ENCODE measurements at regions not wholly inside any gene's neighbourhood (a gene's known extent, or its start where the extent isn't known, plus 50 kb on each side); places are given as distances from the start of the nearest gene placed in this dataset.

DNA sequence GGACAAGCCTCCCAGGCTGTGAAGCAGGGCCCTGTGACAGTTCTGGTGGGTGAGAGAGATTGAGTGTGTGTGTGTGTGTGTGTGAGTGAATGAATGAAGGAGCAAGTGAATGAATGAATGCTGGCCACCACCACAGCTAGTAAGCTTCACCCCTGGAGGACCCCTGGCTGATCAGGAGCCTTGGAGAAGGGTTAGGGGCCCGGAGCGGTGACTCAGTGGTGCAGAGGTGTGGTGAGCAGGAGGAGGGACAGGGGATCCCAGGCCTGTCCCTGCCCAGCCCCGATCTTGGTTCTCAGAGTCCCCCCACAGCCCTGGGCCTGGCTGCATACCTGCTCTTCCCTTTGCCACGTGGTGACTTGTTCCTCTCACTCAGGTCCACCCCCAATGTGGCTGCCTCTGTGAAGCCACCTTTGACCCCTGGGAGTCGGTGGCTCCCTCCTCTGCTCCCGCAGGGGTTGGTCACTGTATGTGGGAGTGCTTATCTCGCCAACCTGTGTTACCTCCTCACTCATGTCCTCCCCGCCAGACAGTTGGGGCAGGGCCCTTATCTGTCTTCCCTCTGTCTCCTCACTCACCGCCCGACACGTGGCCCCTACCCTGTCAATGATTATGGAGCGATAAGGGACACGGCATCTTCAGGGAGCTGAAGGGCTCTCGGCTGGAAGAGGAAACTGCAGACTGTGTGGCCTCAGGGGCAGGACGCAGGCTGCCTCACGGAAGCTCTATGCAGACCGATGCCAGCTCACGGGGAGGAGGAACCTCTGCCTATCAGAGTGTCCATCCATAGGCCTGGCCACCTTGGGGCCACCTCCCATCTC lies 99.9 kb upstream of the PITX1 start:
- 71% methylated on average over 13 of the region's 18 CpGs for whole genome bisulfite sequencing (ENCODE audit: low lambda C conversion rate)
- Histone ChIP-seq H3K9ac (no peak overlapping the region), H2AFZ (ENCODE audit: low read depth) (no peak overlapping the region), H3K79me2 (ENCODE audit: insufficient read depth) (no peaks in the 10 kb centered on the region), H3K9me2 (no peaks in the 10 kb centered on the region), H3K9me3 (no peaks in the 10 kb centered on the region), H3K27ac (ENCODE audit: low read depth in 2 of 2, low read length in 1 of 2) (no peak overlapping the region), H3F3A (replicated peaks; ENCODE audit: insufficient read depth) (no peaks in the 10 kb centered on the region), H3K4me2 (no peak overlapping the region), H3K27me3 (ENCODE audit: insufficient read depth) (peaks cover 7% of the 10 kb centered on the region; the same call in 1 of the 2 replicates), H3K4me3 (ENCODE audit: low read depth in 2 of 2, low read length in 1 of 2) (no peak overlapping the region), H4K20me1 (ENCODE audit: insufficient read depth) (no peaks in the 10 kb centered on the region), H3K36me3 (replicated peaks in 1 of 2; ENCODE audit: control insufficient read depth in 1 of 2, insufficient read depth in 2 of 2, low read length in 1 of 2) (no peaks in the 10 kb centered on the region), H3K4me1 (ENCODE audit: control insufficient read depth in 1 of 2, insufficient read depth in 2 of 2, low read depth in 1 of 2, low read length in 1 of 2) (peaks cover 0 to 33% of the 10 kb centered on the region in 2 experiments; a peak in 1 of 4 replicates)
- CTCF ChIA-PET, result no interaction called here
- POLR2A ChIA-PET, result no interaction called here
- no peak for TF ChIP-seq NFIC (IDR thresholded peaks at IDR 0.05; ENCODE audit: borderline replicate concordance)
- TF ChIP-seq GATA2 (CRISPR knock-in tag; IDR thresholded peaks at IDR 0.05), result peak; percentile 40
- DNase-seq, result no peak

GRCh38 chr5:135133181-135133580 lies 99.2 kb upstream of the PITX1 start:
- Histone ChIP-seq H3K4me3 (ENCODE audit: low read depth in 2 of 2, low read length in 1 of 2) (no peak overlapping the region), H3K4me2 (no peak overlapping the region), H3K27ac (ENCODE audit: low read depth in 2 of 2, low read length in 1 of 2) (no peak overlapping the region), H3K9me3 (no peaks in the 10 kb centered on the region), H3F3A (replicated peaks; ENCODE audit: insufficient read depth) (no peaks in the 10 kb centered on the region), H3K9ac (no peak overlapping the region), H4K20me1 (ENCODE audit: insufficient read depth) (no peaks in the 10 kb centered on the region), H3K79me2 (ENCODE audit: insufficient read depth) (no peaks in the 10 kb centered on the region), H3K9me2 (no peaks in the 10 kb centered on the region), H3K27me3 (ENCODE audit: insufficient read depth) (peaks cover 7% of the 10 kb centered on the region; the same call in 1 of the 2 replicates), H2AFZ (ENCODE audit: low read depth) (no peak overlapping the region), H3K36me3 (replicated peaks in 1 of 2; ENCODE audit: control insufficient read depth in 1 of 2, insufficient read depth in 2 of 2, low read length in 1 of 2) (no peaks in the 10 kb centered on the region), H3K4me1 (ENCODE audit: control insufficient read depth in 1 of 2, insufficient read depth in 2 of 2, low read depth in 1 of 2, low read length in 1 of 2) (peaks cover 0 to 33% of the 10 kb centered on the region in 2 experiments; a peak in 1 of 4 replicates)
- CTCF ChIA-PET, result no interaction called here
- POLR2A ChIA-PET, result no interaction called here
- DNase-seq, result no peak
- WGBS (ENCODE audit: low lambda C conversion rate), result 74% methylated on average over 9 of the region's 9 CpGs
- TF ChIP-seq RFX5 (IDR thresholded peaks at IDR 0.05; ENCODE audit: low read length) (no peak), GABPA (IDR thresholded peaks at IDR 0.05; ENCODE audit: low read depth) (no peak), USF1 (IDR thresholded peaks at IDR 0.05; ENCODE audit: borderline replicate concordance, low read depth) (no peak)

GRCh38 chr5:135131801-135132680 lies 98.0 kb upstream of the PITX1 start:
- no peak overlapping the region for H3K4me3 ChIP-seq (ENCODE audit: low read depth in 2 of 2, low read length in 1 of 2)
- no peak for DNase-seq
- no peak overlapping the region for H2AFZ ChIP-seq (ENCODE audit: low read depth)
- H3K27me3 ChIP-seq (ENCODE audit: insufficient read depth), result peaks cover 7% of the 10 kb centered on the region; the same call in 1 of the 2 replicates
- POLR2A ChIA-PET, result no interaction called here
- H3K9me3 ChIP-seq, result no peaks in the 10 kb centered on the region
- WGBS (ENCODE audit: low lambda C conversion rate), result 64% methylated on average over 11 of the region's 12 CpGs
- no peaks in the 10 kb centered on the region for H3K9me2 ChIP-seq
- H3K36me3 ChIP-seq (replicated peaks in 1 of 2; ENCODE audit: control insufficient read depth in 1 of 2, insufficient read depth in 2 of 2, low read length in 1 of 2), result no peaks in the 10 kb centered on the region
- H3K4me2 ChIP-seq, result no peak overlapping the region
- TF ChIP-seq CHD2 (IDR thresholded peaks at IDR 0.05; ENCODE audit: low read length, partially characterized antibody) (no peak), RCOR1 (IDR thresholded peaks at IDR 0.05; ENCODE audit: low read length) (no peak), SMC3 (IDR thresholded peaks at IDR 0.05; ENCODE audit: low read depth, low read length) (no peak)
- no peak overlapping the region for H3K27ac ChIP-seq (ENCODE audit: low read depth in 2 of 2, low read length in 1 of 2)
- no peaks in the 10 kb centered on the region for H4K20me1 ChIP-seq (ENCODE audit: insufficient read depth)
- H3F3A ChIP-seq (replicated peaks; ENCODE audit: insufficient read depth), result no peaks in the 10 kb centered on the region
- CTCF ChIA-PET, result no interaction called here
- H3K9ac ChIP-seq, result no peak overlapping the region
- no peaks in the 10 kb centered on the region for H3K79me2 ChIP-seq (ENCODE audit: insufficient read depth)
- peaks cover 0 to 41% of the 10 kb centered on the region in 2 experiments; a peak in 2 of 4 replicates for H3K4me1 ChIP-seq (ENCODE audit: control insufficient read depth in 1 of 2, insufficient read depth in 2 of 2, low read depth in 1 of 2, low read length in 1 of 2)
